ENCODE measurements at regions not wholly inside any gene's neighbourhood (a gene's known extent, or its start where the extent isn't known, plus 50 kb on each side); places are given as distances from the start of the nearest gene placed in this dataset.

GRCh38 chr20:56925082-56925830 lies 296.1 kb downstream of the TFAP2C start:
- DNase-seq (ENCODE audit: low spot score), result no peak

DNA sequence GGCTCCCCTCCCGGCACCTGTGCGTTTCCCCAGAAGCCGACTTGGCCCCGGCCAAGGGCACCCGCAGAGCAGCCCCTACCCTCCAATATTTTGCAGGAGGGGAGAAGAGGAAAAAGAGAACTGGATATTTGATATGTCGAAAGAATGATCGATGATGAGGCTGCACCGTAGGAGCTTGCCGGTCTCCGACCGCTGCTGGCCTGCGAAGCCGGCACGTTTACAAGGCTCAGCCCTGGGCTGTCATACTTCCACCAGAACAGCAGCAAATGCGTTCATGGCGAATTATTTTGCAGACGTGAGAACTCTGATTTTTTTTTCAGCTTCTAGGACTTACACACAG lies 296.7 kb downstream of the TFAP2C start:
- no peak for DNase-seq (ENCODE audit: low spot score)

GRCh38 chr20:56926501-56926900 lies 297.4 kb downstream of the TFAP2C start:
- DNase-seq (ENCODE audit: low spot score), result no peak

DNA sequence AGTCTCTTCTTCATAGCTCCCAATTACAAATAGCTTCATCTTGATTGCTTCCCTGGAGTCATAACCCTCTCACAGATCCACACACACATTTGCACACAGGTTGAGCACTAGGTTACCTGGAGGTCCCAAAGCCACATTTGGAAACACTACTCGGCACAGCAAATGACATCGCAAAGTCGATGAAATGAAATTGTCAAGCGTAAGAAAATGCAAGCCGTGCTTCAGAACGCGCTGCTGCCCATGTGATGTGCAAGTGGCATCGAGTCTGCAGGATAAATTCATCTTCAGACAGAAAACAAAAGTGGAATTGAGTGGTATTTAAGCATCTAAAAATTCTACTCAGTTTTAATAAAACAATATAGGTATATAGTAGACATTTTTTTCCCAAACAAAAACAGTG lies 298.0 kb downstream of the TFAP2C start:
- no peak for DNase-seq (ENCODE audit: low spot score)

GRCh38 chr20:56928007-56928406 lies 298.9 kb downstream of the TFAP2C start:
- no peak for DNase-seq (ENCODE audit: low spot score)

GRCh38 chr20:56929606-56930005 lies 300.5 kb downstream of the TFAP2C start:
- DNase-seq (ENCODE audit: low spot score), result no peak

DNA sequence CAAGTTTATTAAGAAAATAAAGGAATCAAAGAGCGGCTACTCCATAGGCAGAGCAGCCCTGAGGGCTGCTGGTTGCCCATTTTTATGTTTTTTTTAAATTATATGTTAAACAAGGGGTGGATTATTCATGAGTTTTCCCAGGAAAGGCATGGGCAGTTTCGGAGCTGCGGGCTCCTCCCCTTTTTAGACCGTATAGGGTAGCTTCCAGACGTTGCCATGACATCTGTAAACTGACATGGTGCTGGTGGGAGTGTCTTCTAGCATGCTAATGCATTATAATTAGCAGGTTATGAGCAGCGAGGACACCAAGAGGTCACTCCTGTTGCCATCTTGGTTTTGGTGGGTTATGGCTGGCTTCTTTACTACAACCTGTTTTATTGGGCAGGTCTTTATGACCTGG lies 301.8 kb downstream of the TFAP2C start:
- no peak for DNase-seq (ENCODE audit: low spot score)

DNA sequence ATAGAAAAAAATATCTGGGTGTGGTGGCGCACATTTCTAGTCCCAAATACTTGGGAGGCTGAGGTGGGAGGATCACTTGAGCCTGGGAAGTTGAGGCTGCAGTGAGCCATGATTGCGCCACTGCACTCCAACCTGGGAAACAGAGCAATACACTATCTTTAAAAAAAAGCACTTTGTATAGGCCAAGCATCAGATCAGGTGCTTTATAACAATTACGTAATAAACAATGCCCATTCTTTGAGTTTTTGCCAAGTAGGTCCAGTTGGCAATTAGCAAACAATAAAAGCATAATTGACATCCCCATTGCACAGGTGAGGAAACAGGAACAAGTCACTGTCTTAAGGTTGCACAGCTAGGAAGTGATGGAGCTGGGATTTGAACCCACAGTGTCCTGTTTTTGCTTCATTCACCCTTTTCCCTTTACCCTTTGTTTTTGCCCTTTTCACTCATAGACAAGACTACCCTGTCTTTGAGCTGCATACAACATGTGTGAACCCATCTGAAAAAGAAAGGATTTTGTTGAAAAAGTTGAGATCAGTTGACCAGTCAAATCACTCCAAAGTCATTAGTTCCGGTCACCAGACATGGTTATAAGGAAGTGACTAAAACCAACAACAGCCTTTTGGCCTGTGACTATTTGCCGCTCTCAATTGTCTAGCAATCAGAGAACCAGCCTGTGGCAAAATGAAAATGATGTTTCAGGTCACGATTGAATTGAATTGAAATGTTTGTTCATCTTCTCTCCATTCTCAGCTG lies 303.6 kb downstream of the TFAP2C start:
- peak; percentile 89 for DNase-seq (ENCODE audit: low spot score)

- peak; percentile 46 for DNase-seq (ENCODE audit: low spot score)
These were observed 304.2 kb downstream of the TFAP2C start for GRCh38 chr20:56933331-56933698.

GRCh38 chr20:56934888-56935287 lies 305.8 kb downstream of the TFAP2C start:
- DNase-seq (ENCODE audit: low spot score), result peak; percentile 96

- DNase-seq (ENCODE audit: low spot score), result no peak
These were observed 311.4 kb downstream of the TFAP2C start for GRCh38 chr20:56940466-56940865.

- DNase-seq (ENCODE audit: low spot score), result no peak
These were observed 312.1 kb downstream of the TFAP2C start for GRCh38 chr20:56941101-56941686.

DNA sequence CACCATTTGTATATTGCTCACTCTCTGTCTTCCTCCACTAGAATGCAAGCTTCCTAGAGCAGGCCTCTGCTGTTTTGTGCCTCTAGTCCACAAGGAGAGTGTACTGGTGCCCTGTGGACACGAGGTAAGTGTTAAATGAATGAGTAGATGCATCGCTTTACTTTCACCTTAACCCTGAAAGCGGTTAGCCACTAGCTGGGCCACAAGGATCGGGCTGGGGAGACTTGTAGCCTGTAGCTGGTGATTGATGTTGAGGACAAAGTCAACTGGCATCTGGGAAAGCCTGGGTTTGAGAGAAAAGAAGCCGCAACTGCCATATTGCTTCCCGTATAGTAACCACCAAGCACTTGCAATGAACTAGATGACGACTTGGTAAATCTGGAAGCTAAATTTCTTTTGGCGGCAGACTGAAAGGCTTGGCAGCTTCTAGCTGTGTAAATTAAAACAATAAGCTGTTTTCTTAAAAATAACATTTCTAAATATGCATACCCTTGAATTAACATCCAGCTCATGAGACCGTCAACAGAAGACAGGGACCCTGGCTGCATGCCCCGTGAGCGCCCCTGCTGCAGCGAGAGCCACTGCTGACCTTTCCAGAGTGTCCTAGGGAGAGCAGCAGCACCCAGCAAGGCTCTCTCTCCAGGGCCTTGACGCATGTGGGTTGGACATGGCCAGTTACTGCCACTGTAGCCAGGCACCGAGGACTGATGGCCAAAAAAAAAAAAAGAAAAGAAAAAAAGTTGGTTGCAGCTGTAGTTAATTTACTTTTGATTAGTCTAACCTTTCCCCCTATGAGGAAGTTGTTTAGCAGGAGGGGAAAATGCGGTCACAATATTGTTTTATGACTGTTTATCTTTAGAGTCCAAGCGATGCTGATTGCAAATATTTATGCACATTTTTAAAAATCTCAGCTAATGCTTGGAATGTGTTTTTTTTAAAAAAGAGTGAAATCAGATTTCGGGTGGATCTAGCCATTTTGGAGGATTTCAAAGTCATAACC lies 315.1 kb downstream of the TFAP2C start:
- DNase-seq (ENCODE audit: low spot score), result no peak

GRCh38 chr20:56945057-56945456 lies 316.0 kb downstream of the TFAP2C start:
- no peak for DNase-seq (ENCODE audit: low spot score)

- no peak for DNase-seq (ENCODE audit: low spot score)
These were observed 316.8 kb downstream of the TFAP2C start for GRCh38 chr20:56945901-56946300.

DNA sequence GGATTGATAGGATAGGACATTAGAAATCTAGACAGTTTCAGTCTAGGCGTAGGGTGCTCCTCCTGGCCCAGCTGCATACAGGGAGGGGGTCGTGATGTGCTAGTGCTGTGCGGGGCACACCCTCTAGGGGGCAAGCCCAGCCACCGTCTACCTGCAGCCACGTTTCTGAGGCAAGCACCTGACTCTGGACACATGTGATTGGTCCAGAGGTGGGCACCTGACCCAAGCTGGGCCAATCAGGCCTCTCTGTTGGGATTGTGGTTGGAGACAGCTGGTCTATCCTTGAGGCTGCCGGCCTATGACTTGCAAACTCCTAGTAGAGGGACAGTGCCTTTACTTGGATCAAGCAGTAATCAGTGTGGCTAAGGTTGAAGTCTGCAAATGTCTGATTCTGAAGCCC lies 317.1 kb downstream of the BMP7 start:
- DNase-seq (ENCODE audit: low spot score), result no peak

GRCh38 chr20:56952258-56953047 lies 314.0 kb downstream of the BMP7 start:
- no peak for DNase-seq (ENCODE audit: low spot score)

DNA sequence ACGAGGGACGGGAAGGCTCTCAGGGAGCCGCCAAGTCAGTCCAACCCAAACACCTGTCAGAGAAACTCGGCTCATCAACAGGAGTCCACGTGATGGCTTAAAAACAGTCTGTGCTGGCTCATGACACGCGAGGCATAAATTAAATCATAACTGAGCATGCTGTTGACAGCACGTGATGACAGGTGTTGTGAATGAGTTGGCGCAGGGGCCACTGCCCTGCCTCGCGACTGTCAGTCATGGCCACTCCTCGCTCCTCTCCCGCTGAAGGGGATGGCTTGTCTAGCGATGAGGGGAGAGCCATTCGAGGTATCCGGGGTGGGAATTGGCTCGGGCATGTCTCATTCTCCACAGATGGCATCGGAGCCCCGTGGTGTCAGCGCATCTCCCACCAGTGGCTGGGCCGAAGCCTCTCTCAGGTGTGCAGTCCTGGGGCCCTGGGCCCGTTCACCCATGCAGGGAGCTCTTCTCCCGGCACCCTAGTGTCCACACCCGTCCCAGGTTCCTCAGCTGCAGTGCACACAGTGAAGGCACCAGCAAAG lies 313.3 kb downstream of the BMP7 start:
- DNase-seq (ENCODE audit: low spot score), result no peak

DNA sequence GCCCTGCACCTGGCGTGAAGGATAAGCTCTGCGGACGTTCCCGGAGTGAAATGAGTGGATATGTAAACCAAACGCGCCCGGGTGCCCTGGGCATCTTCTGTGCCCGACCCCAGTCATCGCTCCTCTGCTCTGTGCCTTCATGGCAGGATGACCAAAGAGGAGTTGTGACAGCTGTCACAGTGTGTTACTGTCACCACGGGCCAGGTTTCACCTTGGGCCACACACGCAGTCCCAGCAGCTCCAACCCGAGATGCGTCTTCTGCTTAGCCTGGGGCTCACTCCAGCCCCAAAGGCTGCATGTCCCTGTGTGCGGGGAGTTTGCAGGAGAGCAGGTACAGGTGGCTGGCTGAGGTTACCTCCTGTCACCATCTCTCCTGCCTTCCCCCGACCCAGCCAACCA lies 311.6 kb downstream of the BMP7 start:
- no peak for DNase-seq (ENCODE audit: low spot score)

DNA sequence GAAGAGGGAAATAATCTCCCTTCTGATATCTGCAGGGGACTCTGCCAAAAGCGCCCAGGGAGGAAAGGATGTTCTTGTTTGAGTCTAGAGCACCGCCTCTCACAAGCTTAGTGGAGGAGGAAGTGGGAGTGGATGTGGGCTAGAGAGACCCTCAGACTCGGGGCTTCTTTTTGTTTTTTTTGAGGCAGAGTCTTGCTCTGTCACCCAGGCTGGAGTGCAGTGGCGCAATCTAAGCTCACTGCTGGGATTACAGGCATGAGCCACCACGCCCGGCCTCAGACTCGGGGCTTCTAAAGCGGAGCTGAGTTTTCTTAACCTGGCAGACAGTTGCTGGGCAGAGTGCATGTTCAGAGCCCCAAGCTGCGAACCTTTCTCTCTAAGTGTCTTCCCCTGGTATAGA lies 310.8 kb downstream of the BMP7 start:
- no peak for DNase-seq (ENCODE audit: low spot score)

GRCh38 chr20:56956534-56956933 lies 309.9 kb downstream of the BMP7 start:
- no peak for DNase-seq (ENCODE audit: low spot score)

Data from COLO829 (cell line).